Stimulated activated CD4-positive, alpha-beta T cell treated with anti-CD3 and anti-CD28 coated beads, Interleukin-15, amount 100 ng/mL, for 48 hours (primary cell): ENCODE measurements at regions not wholly inside any gene's neighbourhood (a gene's known extent, or its start where the extent isn't known, plus 50 kb on each side); places are given as distances from the start of the nearest gene placed in this dataset.

Source experiments
- DNase-seq, 2 donors: peaks; one replicate each; pipeline ENCODE4 v3.0.0-alpha.2; 2020; ENCODE audit warnings: low read depth in 2 of 2

DNA sequence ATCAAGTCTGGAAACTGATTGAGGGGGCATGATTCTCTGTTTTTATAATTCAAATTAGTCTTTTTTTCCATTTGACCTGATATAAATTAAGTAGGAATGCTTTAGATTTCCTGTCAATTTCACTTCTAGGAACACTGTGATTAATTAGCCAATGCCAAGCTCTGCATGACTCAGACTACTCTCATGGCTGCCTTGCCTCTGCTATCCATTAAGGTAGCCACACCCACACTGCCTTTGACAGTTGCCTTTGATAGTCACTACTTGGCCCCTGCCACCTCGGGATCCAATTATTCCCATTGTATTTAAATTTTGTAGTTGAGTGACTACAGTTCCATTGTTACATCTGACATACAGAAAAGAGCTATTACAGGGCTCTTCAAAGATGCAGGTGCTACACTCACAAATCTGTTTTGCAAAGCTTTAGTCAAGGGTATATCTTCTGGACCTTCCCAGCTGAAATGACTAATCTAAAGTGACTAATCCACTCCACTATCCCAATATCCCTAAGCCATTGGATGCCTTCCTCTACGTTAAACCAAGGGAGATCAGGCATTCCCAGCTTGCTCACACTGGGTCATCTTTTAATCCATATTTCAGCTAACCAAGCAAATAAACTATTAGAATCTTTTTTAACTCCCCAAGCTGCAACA, 1193.1 kb upstream of the MIR17HG start:
- no peak for DNase-seq

DNA sequence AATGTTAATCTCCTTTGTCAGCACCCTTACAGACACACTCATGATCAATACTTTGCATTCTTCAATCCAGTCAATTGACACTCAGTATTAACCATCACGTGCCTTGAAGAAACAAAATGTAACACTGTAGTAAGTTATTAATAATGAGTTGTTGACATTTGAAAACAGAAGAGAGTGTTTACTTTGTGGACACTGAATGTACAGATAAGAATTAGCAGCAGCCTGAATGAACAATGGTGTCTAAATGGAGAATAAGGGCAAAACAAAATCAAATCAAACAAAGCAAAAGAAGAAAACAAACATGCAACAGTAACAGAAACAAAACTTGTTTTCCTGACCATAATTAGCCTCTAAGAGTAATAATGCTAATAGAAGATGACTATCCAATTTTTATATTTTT, 1191.1 kb upstream of the MIR17HG start:
- no peak for DNase-seq

DNA sequence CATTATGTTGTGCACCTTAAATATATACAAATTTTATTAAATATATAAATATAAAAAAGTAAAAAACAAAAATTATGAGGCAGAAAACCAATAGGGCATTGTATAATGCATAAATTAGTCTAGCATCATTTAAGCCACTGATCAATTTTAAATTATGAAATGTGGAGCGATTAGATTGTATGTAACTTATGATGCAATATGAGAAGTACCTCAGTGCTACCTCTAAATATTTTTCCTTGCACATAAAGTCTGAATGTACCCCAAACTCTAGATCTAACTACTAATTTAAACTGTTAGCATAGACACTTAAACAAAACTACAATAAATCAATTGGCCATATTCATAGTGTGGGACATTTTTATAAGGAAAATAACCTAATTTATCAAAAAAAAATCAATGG, 1178.5 kb upstream of the MIR17HG start:
- no peak for DNase-seq

DNA sequence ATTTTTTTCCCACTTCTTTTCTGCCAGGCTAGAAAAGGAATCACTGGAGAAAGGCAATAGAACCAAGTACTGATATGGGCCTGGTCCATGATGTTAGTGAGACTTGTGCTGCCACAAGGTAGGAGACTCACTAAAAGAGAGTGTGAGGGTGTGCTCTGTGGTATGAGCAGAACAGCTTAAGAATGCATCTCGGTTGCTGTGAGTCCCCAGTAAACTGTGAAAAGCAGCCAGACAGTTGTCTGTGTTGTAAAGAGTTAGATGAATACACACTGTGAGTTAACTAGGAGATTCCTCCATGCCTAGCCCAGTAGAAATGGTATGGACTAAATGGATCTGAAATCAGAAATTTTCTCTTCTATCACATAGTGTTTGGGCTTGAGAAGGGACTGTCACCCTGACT, 1177.3 kb upstream of the MIR17HG start:
- DNase-seq: no peak

DNA sequence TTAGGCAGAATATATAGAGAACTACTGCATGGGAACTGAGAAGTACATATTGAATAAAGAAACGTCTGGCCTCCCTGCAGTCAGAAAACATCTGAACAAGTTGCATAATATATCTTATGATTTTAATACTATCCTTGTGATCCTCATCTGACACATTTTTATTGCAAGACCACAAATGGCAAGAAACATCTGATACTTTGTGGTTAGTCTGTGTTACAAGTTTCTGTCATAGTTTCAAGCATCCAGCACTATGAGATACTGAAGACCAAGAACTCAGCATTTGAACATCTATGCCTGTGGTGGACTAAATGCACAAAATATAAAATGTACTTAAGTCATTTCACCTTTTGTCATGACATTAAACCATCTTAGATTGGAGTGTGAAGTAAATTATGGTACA, 1175.8 kb upstream of the MIR17HG start:
- DNase-seq: no peak

DNA sequence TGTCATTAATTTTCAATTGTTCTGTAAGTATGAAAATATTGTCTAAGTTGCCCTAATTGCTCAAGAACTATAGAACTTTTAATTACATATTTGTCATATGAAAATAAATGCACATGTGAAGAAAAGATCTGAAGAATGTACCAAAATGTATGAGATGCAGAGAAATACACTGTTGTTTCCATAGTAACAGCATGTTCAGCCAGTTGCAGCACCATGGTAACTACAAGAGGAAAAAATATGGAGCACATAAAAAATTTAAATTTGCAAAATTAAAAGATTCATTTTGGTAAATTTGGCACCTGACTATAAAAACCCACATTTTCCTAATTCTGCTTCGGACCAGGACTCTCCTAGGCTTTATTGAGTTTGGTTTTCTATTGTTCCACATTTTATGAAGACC, 1170.0 kb upstream of the MIR17HG start:
- DNase-seq: no peak

DNA sequence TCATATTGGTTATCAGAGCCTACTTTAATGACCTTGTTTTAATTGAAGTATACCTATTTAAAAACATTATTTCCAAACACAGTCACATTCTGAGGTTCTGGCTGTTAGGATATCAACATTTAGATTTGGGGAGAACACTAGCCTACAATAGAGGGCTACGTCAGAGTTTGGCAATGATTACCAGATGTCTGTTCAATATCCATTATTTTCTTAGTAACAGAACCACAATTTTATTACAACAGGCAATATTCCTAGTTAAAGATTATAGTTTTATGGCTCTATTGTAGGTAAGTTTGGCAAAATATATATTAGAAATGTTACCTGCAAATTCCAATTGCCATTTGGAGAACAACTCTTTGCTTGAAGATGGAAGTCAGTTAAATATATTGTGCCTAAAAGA, 1163.1 kb upstream of the MIR17HG start:
- DNase-seq: no peak

DNA sequence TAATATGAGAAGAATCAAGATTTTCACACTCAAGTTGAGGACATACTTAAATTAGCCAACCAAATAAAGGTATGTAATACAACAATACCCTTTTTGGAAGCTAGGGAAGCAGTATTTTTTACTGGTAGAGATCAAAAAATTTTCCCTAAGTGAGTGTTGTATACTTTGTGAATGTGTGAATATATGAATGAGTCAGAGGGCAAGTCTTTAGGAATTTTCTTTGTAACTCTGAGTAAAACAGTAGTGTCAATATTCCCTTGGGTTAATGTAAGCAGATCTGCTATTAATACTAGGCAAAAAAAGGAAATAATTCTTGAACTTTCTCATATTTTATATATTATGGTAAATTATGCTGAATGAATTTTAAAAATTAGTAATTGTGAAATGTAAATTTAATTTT, 1161.8 kb upstream of the MIR17HG start:
- DNase-seq: no peak

DNA sequence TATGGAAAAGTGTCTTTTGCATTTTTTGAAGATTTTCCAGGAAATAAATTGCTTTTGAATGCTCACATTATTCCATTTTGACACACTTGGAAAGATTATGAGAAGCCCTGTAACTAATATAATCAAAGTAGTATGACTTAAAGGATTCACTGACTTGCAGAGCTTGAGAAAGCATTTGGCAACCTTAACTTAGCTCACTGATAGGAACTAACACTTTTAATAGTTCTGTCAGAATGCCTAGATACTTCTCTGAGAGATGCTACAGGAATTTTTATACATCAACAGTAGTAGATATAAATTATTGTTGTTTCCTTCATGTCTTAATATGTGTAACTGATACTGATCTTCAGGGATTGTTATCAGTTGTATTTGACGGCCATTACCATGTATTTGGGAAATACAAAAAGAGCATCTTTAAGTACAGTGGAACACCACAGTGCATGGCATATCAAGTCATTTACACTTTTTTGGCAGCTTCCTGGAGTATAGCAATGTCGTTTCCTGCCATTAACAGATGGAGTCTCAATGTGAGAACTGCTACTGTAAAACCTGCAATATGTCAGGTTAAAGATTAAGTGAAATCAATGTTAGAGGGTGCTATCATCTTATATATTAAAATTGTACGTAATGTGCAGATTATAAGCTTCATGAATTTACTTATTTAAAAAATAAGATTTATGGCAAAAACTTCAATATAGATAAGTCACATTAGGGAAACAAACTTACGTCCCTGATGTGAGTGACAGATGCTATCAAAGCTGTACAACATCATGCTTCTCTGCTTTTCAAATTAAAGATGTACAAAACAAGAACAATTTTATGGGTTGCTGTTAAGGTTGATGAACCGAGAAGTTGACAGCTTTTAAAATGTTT, 1159.8 kb upstream of the MIR17HG start:
- DNase-seq: no peak

DNA sequence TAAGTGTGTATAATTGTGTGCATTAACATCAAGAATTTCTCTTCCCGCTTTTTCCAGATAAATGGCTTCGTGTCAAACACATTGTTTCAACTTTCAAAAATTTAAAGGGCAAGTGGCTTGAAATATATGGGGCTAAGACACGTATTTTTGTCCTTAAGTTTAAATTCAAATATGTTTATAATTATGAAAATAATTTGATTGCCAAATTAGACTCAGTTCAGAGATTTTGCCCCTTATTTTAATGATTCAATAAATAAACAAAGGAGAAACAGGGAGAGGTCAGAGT, 1159.2 kb upstream of the MIR17HG start:
- no peak for DNase-seq

DNA sequence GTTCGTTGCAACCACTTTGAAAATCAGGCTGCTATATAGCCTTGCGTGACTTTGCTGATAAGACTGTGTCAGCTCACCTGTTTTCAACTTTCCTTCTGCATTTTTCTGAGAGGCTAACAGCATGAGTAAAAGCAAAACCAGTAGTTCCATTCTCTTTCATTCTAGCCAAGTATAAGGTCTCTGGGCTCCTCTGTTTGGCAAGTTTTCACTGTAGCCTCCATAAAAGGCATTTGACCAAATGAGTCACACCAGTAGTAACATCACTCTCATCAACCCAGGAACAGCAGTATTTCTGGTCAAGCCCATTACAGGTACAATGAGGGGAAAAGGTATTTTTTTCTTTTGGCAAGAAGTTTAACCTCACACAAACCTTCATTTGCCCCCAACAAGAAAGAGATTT, 1149.8 kb upstream of the MIR17HG start:
- DNase-seq: no peak

DNA sequence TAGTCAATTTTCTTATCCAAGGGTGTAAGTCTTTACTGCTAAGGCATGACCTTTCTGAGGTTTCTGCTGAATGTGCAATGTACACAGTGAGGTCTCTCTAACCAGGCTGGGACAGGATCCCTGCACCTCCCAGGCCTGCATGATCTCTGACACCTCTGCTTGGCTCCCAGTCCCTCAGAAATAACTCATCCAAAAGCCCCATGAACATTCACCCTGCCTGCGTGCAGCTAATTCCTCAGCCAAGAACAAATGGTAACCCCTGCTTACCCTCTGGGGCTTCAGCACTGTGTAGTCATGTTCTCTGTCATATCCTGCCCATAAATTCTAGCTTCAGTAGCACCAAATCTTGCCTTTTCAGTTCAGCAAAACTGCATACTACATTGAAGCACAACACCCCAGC, 1146.3 kb upstream of the MIR17HG start:
- no peak for DNase-seq

DNA sequence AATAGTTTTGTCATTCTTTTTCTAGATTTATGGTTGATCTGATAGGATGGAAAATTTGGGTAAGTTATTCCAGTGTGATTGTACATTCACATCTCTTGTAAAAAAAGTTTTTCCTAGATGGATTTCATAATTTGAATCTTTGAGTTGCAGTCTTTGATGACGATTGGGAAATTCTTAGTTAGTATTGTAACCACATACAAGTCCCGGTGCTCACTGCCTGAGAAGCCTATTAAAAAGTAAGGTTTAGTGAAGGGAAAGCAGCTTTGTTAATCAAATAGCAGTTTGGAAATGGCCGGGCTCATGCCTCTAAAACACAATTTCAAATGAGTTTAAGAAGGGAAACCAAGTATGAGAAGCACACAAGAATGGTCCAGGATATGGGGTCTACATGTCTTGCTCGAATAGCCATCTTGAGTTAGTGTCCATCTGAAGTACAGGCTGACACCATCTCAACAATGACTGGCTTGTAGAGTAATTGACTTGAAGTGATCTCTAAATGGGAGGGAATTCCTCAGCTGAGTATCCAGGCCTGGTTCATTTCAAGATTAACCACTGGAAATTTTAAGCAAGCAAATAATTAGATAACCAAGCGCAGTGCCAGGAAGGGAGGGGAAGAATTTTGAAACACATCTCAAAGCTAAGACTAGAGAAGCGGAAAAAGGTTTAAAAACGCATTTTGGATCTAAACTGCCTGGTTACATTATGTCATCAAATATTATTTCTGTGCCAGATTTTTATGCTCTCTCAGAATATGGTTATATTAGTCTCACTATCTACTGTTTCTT, 1145.6 kb upstream of the MIR17HG start:
- no peak for DNase-seq

DNA sequence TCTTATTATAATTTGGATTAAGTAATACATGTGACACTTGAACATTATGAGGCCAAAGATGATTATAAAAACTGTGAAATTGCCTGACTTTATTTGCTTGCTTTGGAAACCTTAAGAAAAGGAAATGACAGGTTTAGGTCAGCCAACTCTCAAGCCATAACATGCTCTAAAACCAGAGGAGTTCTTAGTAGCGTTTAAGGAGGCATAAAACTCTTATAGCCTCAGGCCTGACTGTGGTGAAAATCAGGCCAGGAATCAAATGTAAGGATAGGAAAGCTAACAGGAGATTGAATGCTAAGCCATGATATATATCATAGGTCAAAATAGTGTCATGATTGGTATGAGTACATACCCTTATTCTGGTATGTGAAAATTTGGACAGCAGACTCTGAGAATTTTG, 1142.4 kb upstream of the MIR17HG start:
- DNase-seq: no peak

DNA sequence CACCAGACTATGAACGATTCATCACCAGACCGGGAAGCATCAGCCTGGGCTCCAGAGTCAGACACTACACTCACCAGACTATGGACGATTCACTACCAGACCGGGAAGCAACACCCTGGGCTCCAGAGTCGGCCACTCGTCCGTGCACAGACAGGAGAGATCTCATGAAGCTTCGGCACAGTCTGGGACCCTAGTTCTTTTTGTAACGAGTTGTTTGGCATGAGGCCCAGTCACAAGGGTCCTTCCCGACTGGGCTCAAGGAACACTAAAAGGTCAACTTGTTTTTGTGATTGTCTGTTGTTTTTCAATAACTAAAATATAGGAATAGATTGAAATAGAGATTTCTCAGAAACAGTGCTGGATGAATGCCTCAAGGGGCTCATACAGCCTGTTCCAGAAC, 1141.6 kb upstream of the MIR17HG start:
- DNase-seq: no peak

DNA sequence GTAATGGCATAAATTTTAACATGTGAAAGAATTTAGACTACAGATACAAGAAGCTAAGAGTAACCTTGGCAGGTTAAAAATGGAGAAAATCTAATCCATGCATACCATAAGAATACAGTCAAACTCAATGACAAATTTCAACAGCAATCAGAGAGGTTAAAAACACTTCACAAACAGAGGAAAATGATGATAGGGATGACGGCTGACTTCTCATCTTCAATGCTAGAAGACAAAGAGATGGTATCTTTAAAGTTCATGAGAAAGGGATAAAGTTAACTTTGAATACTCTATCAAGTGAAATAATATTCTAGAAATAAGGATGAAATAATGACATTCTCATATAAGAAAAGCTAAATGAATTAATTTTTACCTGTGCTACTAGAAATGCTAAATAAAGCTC, 1130.2 kb upstream of the MIR17HG start:
- DNase-seq: no peak

DNA sequence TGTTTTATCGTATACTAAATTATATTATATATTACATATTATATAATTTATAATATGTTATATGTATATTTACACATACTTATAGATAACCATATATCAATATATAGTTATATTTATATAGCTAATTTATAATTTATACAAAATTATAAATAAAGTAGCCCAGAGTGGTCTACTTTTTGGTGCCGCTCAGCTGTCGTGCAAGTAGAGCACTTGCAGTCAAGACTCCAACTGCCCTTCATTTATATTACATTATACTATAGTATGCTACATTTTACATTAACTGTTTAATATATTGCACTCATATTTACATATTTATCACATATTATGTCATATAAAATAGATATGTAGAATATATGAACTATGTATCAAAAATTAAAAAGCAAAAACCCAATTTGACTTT, 1124.7 kb upstream of the MIR17HG start:
- no peak for DNase-seq

DNA sequence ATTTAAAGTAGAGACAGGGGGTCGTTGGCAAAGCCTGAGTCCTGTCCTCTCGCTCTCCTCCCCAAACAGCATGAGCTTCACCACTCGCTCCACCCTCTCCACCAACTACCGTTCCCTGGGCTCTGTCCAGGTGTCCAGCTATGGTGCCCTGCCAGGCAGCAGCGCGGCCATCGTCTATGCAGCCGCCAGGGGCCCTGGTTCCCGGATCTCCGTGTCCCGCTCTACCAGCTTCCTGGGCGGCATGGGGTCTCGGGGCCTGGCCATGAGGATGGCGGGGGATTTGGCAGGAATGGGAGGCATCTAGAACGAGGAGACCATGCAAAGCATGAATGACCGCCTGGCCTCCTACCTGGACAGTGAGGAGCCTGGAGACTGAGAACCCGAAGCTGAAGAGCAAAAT, 1117.2 kb upstream of the MIR17HG start:
- DNase-seq: no peak

DNA sequence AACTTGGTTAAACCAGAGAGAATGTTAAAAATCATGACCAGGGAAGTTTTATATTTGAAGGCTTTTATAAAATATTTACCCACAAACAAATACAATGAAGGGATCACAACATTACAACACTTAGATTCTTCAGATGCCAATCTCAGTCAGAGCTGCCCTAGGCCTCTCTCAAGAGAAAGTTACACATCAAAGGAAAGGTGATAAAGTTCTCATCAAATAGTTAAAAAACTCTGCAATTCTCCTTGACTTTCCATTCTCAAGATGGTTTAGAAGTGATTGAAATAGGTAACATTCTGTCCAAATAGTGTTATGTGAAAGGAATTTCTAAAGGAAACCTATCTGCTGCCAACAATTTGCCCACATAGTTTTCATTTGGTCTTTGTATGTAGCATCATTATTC, 1115.2 kb upstream of the MIR17HG start:
- DNase-seq: no peak

DNA sequence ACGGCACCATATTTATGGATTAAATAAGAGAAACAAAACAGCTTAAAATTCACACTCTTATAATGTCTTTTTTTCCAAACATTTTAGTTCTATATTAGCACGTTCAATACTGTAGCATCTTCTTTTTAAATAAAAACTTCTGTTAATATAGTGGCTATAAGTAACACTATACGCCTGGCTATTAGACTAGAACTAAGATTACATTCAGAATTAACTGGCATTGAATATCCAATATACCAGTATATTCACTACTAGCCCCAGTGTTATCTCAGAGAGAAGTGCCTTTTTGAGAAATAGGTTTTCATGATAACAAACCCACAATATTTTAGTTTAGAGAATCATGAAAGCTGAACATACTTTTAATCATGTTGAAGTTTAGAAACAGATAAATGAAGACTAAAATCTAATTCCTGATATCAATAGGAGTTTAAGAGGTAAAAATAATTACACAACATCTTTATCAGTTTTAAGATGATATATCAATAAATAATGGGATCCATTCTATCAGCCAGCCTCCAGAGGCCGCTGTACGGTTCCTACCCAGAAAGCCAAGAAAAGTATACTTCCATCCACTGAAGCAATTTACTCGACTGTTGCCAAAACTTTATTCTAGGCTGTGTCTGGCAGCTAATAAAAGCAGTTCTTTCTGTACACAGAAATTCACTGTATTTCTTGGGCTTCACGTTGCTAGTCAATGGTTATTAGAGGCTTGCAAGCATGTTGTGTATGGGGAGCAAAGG, 1113.4 kb upstream of the MIR17HG start:
- DNase-seq: no peak

DNA sequence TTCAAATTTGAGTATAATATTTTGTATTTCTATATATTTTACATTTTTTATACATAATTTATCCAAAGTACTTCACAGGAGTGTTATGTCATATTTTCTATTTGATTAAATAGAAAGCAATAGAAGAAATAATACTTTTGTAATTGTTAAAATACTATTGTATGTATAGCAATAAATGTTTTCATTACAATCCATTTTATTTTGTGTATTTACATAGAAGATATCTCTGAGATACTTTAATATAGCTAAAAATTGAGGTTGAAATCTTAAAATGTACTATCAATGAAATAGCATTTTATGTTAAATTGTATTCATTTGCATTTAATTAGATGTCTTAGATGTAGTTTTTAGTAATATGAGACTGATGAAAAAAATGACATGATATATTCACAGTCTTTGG, 1109.6 kb upstream of the MIR17HG start:
- no peak for DNase-seq

DNA sequence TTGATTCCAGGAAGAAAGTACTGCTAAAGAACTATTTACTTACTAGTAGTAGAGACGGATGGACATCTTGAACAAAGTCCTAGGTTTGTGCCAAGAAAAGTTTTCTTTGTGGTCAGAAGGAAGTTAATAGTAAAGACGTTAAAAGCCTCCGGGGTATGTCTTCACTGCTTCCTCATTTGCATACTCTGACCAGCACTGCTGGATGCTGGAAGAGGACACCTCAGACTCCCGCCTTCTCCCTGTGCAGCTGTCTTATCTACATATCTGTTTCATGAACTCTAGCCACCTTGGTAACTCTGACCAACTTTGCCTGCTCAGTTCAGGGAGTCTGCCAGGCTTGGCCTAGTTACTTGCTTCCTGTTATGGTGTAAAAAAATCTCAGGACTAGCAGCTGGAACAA, 1109.1 kb upstream of the MIR17HG start:
- no peak for DNase-seq
